GM19099 (cell line): ENCODE measurements at regions not wholly inside any gene's neighbourhood (a gene's known extent, or its start where the extent isn't known, plus 50 kb on each side); places are given as distances from the start of the nearest gene placed in this dataset.

Experiments used
- POLR2A ChIP-seq: IDR thresholded peaks from 3 replicates; pipeline ENCODE4 v1.6.1; 2011; ENCODE audit warnings: low read depth; ENCODE audit not compliant: insufficient read length; ENCODE audit errors: extremely low read depth

- no peak for TF ChIP-seq POLR2A
These were observed 287.1 kb upstream of the CDH9 start for GRCh38 chr5:27325513-27325912.

- TF ChIP-seq POLR2A = no peak
These were observed 280.3 kb upstream of the CDH9 start for GRCh38 chr5:27318701-27319100.

GRCh38 chr5:27316271-27316650, 277.9 kb upstream of the CDH9 start:
- no peak for TF ChIP-seq POLR2A

- TF ChIP-seq POLR2A = no peak
These were observed 277.2 kb upstream of the CDH9 start for GRCh38 chr5:27315363-27316270.

GRCh38 chr5:27313549-27313948, 275.2 kb upstream of the CDH9 start:
- no peak for TF ChIP-seq POLR2A

GRCh38 chr5:27312291-27312893, 274.0 kb upstream of the CDH9 start:
- TF ChIP-seq POLR2A = no peak

GRCh38 chr5:27311544-27311943, 273.2 kb upstream of the CDH9 start:
- TF ChIP-seq POLR2A = no peak

GRCh38 chr5:27308153-27308552, 269.8 kb upstream of the CDH9 start:
- no peak for TF ChIP-seq POLR2A

- TF ChIP-seq POLR2A = no peak
These were observed 251.8 kb upstream of the CDH9 start for GRCh38 chr5:27290172-27290571.

- TF ChIP-seq POLR2A = no peak
These were observed 237.7 kb upstream of the CDH9 start for GRCh38 chr5:27276119-27276518.

- no peak for TF ChIP-seq POLR2A
These were observed 237.0 kb upstream of the CDH9 start for GRCh38 chr5:27275345-27275744.

GRCh38 chr5:27269766-27270165, 231.4 kb upstream of the CDH9 start:
- TF ChIP-seq POLR2A = no peak

- no peak for TF ChIP-seq POLR2A
These were observed 228.9 kb upstream of the CDH9 start for GRCh38 chr5:27267209-27267824.

- no peak for TF ChIP-seq POLR2A
These were observed 227.8 kb upstream of the CDH9 start for GRCh38 chr5:27266184-27266583.

GRCh38 chr5:27257696-27258095, 219.3 kb upstream of the CDH9 start:
- no peak for TF ChIP-seq POLR2A

- no peak for TF ChIP-seq POLR2A
These were observed 214.5 kb upstream of the CDH9 start for GRCh38 chr5:27252911-27253310.
